Psoas muscle (tissue), 7 donors: ENCODE measurements at regions not wholly inside any gene's neighbourhood (a gene's known extent, or its start where the extent isn't known, plus 50 kb on each side); places are given as distances from the start of the nearest gene placed in this dataset.

Experiments used
- ATAC-seq, 4 donors: fragments of 200-7000 bp; cut with Tn5 transposase; one replicate each; pipeline ENCODE4 v1.9.1; 2020; ENCODE audit warnings: moderate library complexity in 3 of 4, mild to moderate bottlenecking in 2 of 4
- DNase-seq, 2 donors: peaks; one replicate each; pipeline ENCODE4 v3.0.0-alpha.2; 2020
- H3K27ac ChIP-seq: fragments of 200-600 bp; one replicate; pipeline ENCODE4 v1.8.0; 2022
- H3K27me3 ChIP-seq, 3 donors: fragments of 200-600 bp in 1 of 3; one replicate each; pipeline versions ENCODE4 v1.6.1 to v1.8.0; 2013 to 2022; ENCODE audit warnings: low read length in 2 of 3, mild to moderate bottlenecking in 2 of 3, moderate library complexity in 1 of 3; ENCODE audit not compliant: insufficient read depth in 3 of 3
- H3K36me3 ChIP-seq, 2 donors: fragments of 200-600 bp in 1 of 2; one replicate each; pipeline versions ENCODE4 v1.6.1 to v1.8.0; 2013 to 2022; ENCODE audit warnings: low read depth in 1 of 2, mild to moderate bottlenecking in 1 of 2, moderate library complexity in 1 of 2; ENCODE audit not compliant: insufficient read depth in 1 of 2
- H3K4me1 ChIP-seq: fragments of 200-600 bp; one replicate; pipeline ENCODE4 v1.8.0; 2022
- H3K4me3 ChIP-seq: fragments of 200-600 bp; one replicate; pipeline ENCODE4 v1.8.0; 2022; ENCODE audit warnings: mild to moderate bottlenecking
- H3K9me3 ChIP-seq: fragments of 200-600 bp; one replicate; pipeline ENCODE4 v1.8.0; 2022
- WGBS, 3 donors: extraction: QIAGEN DNeasy Blood & Tissue Kit; methylation state at CpG; one replicate each; pipeline versions ENCODE4 v1.1.6 to v1.1.7; 2013; 5-methylcytosine and 5-hydroxymethylcytosine counted together
- intact Hi-C, 2 donors: fragments of 100-400 bp; cut with DNase I; formaldehyde crosslinking; loops; one replicate each; pipeline versions ENCODE4 v1.11.0 to v1.14.2; 2022
- TF ChIP-seq, protein P1 (sequence below): fragments of 200-600 bp; IDR thresholded peaks from one replicate; pipeline ENCODE4 v1.8.0; 2022; ENCODE audit warnings: antibody characterized with exemption
- donor health status: healthy with polysubstance abuse.
- donor health status: DM: no; HTN: no; CAD: no; lungs with moderate emphysema.
- donor health status: Bipolar disorder and iron deficiency.
- donor health status: healthy.
- donor health status: DM: yes; HTN: yes; CAD: no.
- donor health status: DM: no; HTN: no; CAD: no.
- donor health status: DM: yes; HTN: yes; CAD: no.

DNA sequence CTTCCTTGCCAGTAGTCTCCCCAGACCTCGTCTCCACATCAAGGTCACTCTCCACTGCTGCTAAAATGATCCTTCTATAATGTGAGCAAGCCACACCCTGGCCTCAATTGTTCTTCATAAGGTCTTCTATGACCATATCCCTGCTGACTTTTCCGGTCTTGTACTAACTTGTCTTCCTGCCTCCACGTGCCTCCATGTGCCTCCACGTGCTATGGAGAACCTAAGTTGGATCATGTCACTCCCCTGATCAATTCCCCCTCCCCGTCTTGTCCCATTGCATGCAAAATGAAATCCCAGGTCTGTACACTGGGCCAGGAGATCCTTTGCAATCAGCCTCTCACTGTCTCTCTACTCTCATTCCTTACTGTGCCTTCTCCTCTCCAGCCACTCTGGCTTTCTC lies 110.6 kb downstream of the TTC8 start:
- H3K4me1 ChIP-seq: no peaks in the 10 kb centered on the region
- 71 to 87% (median 76%) methylated on average over 5 of the region's 5 CpGs for WGBS, 3 donors
- no peak overlapping the region for H3K4me3 ChIP-seq
- no peak overlapping the region for H3K27ac ChIP-seq
- no peaks in the 10 kb centered on the region for H3K9me3 ChIP-seq
- TF ChIP-seq, protein P1, sequence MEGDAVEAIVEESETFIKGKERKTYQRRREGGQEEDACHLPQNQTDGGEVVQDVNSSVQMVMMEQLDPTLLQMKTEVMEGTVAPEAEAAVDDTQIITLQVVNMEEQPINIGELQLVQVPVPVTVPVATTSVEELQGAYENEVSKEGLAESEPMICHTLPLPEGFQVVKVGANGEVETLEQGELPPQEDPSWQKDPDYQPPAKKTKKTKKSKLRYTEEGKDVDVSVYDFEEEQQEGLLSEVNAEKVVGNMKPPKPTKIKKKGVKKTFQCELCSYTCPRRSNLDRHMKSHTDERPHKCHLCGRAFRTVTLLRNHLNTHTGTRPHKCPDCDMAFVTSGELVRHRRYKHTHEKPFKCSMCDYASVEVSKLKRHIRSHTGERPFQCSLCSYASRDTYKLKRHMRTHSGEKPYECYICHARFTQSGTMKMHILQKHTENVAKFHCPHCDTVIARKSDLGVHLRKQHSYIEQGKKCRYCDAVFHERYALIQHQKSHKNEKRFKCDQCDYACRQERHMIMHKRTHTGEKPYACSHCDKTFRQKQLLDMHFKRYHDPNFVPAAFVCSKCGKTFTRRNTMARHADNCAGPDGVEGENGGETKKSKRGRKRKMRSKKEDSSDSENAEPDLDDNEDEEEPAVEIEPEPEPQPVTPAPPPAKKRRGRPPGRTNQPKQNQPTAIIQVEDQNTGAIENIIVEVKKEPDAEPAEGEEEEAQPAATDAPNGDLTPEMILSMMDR: no peak
- intact Hi-C loops: no loop called here
- ATAC-seq: no peak
- H3K27me3 ChIP-seq: peaks cover 0 to 2% (median 2%) of the 10 kb centered on the region in 3 donors
- H3K36me3 ChIP-seq: no peaks in the 10 kb centered on the region
- DNase-seq: no peak

DNA sequence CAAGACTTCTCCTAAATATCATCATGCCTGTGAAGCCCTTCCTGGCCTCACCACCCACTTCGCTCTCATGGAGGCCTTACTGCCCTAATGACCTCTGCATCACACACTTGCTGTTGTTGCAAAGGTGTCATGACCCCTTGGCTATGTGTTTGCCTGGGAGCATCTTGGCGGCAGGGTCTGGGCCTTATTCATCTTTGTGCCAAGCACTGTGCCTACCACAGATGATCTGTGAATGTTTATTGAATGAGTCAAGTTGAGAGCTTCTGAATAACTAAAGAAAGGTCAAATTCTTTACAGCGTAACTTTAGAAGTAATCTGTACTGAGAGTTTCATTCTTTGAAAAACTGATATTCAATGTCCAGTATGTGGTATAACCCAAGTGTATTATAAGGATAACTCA lies 113.3 kb downstream of the TTC8 start:
- no peak for ATAC-seq
- TF ChIP-seq, protein P1: no peak
- H3K27ac ChIP-seq: no peak overlapping the region
- H3K9me3 ChIP-seq: no peaks in the 10 kb centered on the region
- H3K4me1 ChIP-seq: no peaks in the 10 kb centered on the region
- no peak overlapping the region for H3K4me3 ChIP-seq
- intact Hi-C loops: no loop called here
- H3K27me3 ChIP-seq: peaks cover 0 to 2% (median 0%) of the 10 kb centered on the region in 3 donors
- 91 to 96% (median 93%) methylated on average over 3 of the region's 3 CpGs for WGBS, 3 donors
- no peaks in the 10 kb centered on the region for H3K36me3 ChIP-seq
- DNase-seq: no peak

DNA sequence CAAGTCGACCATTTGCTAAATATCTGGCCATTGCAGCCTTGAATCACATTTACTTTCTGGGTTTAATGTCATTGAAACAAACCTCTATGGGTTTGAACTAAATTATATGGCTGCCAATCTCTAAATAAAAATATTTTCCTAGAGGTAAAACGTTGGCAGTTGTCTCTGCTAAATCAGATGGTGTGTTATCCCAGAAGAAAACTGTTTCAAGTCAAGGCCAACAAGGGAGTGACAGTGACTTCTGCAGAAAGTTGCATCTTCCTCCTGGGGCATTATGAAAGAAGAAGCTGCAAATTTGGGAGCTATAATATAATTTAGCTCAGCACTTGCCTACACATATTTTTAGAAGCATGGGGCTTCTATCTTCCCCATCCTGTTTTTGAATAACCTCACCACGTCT lies 116.2 kb downstream of the TTC8 start:
- DNase-seq: no peak
- TF ChIP-seq, protein P1: no peak
- Histone ChIP-seq H3K36me3 (no peaks in the 10 kb centered on the region), H3K4me1 (no peaks in the 10 kb centered on the region), H3K27ac (no peak overlapping the region), H3K9me3 (no peaks in the 10 kb centered on the region), H3K4me3 (no peak overlapping the region), H3K27me3 (no peaks in the 10 kb centered on the region)
- 32 to 44% (median 43%) methylated on average over 3 of the region's 3 CpGs for WGBS, 3 donors
- intact Hi-C loops: no loop called here
- no peak for ATAC-seq

DNA sequence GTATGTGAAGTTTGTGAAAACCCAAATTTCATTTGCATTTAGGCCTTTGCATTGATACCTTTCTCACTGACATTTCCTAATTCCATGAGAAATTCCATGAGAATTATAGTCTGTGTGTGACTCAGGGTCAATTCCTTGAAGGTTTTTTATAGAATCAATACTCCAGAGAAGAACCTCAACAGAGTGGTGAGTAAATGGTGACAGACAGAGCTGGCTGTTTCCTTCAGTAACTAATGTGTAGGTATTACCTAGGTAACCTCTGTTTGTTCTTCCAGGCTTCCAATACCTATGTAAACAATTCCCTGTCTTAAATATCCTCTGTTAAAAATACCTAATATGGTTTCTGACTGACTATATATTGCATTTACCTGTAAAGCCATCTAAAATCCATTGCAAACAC lies 117.0 kb downstream of the TTC8 start:
- Histone ChIP-seq H3K4me1 (no peaks in the 10 kb centered on the region), H3K9me3 (no peaks in the 10 kb centered on the region), H3K27me3 (no peaks in the 10 kb centered on the region), H3K36me3 (no peaks in the 10 kb centered on the region), H3K27ac (no peak overlapping the region), H3K4me3 (no peak overlapping the region)
- no peak for ATAC-seq
- intact Hi-C loops: no loop called here
- DNase-seq: no peak
- TF ChIP-seq, protein P1: no peak

DNA sequence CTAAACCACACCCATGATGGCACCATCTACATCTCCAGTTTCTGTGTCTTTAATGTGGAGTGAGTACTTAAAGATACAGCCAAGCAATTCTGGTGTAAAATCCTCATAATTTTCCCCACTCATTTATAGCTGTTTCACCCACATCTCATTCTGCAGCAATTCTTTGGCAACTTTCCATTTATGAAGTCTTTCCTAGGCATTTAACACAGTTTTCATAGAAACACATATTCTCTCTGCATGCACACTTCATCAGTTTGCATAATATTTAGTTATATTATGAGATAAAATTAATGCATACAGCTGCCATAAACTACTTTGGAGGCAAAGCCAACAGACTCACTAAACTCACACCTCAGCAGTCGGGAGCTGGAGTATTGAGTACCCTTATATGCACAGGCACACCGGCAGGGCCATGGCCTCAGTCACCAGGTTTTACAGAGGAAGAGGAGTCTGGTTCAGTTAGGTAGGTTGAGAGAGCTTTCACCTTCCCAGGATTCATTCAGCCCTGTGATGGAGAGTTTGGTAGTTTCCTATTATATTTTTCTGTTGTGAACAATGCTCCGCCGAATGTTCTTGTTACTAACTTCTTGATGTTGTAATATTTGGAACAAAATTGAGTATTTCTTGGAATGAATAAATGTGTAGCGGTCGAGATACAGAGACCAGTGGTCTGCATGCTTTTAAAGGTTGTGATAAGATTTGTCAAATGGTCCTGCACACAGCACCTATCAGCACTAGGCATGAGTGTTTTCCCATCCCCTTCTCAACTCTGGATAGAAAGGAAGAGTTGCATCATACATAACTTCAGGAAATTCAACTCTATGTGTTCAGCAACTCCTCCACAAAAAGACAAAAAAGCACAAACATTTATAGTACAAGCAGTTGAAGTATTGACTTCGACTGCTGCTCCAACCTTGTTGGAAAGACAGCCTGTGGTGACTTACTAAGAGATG lies 123.5 kb downstream of the TTC8 start:
- no peaks in the 10 kb centered on the region for H3K27me3 ChIP-seq
- no peaks in the 10 kb centered on the region for H3K9me3 ChIP-seq
- WGBS, 3 donors: 61 to 65% (median 64%) methylated on average over 7 of the region's 7 CpGs
- H3K4me3 ChIP-seq: no peak overlapping the region
- intact Hi-C loops: no loop called here
- TF ChIP-seq, protein P1: no peak
- ATAC-seq (no peak), DNase-seq (no peak)
- H3K27ac ChIP-seq: no peak overlapping the region
- H3K36me3 ChIP-seq: no peaks in the 10 kb centered on the region
- H3K4me1 ChIP-seq: no peaks in the 10 kb centered on the region
